ENCODE measurements at regions not wholly inside any gene's neighbourhood (a gene's known extent, or its start where the extent isn't known, plus 50 kb on each side); places are given as distances from the start of the nearest gene placed in this dataset.
"Not testable (repeated sequence)": the region's sequence is repeated elsewhere in the genome, so short reads cannot be mapped to it uniquely, and the experiment has no call there.

- no peak for DNase-seq (ENCODE audit: low read depth)
Observed at GRCh38 chr10:3573498-3573897, 211.5 kb downstream of the KLF6 start.

DNA sequence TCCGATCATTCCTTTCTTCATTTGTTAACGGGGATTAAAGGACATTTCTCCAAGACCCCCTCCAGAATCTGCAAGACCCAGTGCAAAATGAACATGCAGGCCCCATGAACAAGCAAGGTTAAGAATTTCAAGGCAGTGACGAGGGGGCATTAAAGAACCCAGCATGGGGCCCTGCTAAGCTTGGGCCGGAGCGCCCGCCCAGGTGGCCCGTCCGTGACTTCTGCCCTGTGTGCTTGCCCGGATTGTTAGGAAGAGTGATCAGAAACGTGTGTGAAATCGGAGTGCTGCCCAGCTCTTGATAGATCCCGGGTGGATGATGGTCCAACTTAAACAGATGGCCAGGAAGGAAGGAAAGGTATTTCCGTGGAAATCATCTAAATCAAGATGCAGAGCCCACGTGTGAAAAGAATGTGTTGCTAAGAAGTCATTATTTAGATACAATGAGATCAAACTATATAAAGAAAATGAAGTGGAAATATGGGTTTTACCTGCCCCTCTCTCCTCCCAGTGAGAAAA is 213.6 kb downstream of the KLF6 start:
- DNase-seq (ENCODE audit: low read depth), result no peak

DNA sequence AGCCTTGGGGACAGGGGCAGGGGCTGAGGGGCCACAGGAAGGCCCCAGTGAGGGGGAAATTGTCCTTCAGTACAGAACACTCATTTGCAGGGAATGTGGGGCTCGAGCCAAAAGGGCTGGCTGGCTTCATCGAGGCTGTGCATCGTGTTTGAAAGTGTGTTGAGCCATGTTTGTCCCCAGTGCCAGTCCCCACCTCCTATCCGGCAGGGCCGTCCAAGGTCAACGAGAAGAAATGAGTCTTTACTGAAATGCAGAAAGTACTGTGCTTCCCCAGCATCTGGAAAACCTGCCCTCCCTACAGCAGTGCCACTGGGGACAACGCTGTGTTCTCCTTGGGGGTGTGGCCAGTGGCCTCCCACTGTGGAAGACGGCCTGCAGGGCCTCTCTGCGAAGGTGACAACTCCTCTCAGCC is 214.1 kb downstream of the KLF6 start:
- DNase-seq (ENCODE audit: low read depth), result no peak

DNA sequence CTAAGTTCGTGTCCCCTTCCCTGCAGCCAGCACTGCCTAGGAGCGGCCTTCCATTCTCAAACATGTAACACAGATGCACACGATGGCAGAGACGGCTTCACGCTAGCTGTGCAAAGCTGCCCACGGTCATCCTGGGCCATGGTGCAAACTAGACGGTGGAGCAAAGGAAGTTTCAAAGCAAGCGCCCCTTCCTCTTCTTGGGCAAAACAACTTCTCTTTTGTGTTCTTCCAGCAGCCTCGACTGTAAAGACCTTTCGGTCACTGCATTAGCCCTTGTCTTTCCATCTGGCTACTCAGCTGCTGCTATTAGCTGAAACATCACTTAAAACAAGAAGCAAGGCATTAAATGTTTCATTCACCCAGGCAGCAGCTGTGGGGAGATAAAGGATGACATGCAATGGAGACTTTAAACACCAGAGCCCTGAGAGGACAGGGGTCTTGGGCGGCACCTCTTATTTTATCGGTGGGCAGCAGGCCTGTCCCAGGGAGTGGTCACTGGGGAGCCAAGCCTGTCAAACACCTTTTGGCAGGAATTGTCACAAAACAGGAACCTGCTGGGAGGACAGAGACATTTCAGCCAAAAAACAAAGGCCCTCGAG is 214.8 kb downstream of the KLF6 start:
- no peak for DNase-seq (ENCODE audit: low read depth)

DNA sequence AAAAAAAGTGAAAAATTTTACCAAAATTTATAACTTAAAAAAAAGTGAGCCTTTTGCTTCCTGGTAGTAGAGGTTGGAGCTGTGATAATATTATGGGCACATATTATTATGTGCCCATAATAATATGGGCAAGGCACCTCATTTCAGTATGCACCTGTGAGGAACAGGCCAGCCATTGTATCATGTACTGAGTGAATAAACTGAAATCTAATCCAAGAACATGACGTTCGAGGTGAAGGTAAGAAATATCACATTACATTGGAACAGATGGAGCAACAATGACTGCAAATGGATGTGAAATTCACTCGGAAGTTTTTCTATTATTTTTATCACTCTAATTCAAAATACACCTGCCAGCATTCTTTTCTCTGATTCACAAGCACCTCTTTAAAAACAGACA is 216.0 kb downstream of the KLF6 start:
- no peak for DNase-seq (ENCODE audit: low read depth)

DNA sequence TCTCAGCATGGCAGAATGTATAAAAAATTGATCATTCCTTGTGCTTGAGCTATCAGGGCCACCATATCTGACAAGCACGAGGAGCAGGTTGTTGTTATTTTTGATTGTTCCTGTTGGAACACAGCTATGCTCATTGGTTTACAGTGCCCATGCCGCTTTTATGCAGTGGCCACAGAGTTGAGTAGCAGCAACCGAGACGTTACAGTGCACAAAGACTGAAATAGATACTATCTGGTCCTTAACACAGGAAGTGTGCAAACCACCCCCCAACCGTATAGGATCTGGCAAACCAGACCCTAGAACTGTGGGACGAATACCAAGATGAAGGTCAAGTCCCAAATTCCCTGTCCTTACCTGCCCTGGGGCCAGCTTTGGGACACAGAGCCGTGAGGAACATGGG is 216.6 kb downstream of the KLF6 start:
- no peak for DNase-seq (ENCODE audit: low read depth)

DNA sequence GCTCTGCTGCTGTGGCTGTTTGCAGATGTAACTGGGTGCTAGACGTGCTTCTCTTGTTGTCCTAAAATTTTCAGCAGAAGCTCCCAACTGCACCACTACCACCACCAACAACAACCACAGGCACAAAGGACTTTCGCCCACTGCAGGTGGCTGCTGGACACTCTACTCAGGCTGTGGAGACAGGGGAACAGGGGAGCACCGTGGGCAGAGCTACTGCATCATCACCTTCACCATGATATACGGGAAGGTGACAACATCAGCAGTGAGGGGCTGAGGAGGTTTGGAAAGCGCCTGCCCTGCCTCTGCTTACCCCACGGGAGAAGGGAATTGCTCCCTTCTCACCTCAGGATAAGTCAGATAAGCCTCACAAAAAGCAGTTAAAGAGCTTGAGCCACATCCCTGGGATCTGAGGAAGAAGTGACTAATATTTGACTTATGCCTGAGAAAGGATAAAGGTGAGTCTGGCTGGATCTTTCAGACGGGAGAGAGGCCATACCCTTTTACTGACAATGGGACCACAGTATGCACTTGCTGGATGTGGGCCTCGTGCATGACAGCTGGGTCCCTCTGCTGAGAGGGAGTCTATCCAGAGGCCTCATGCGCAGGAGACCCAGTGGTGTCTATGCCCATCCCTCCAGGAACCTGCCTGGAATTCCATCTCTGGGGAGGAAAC is 217.6 kb downstream of the KLF6 start:
- DNase-seq (ENCODE audit: low read depth), result no peak

GRCh38 chr10:3566627-3567026 is 218.4 kb downstream of the KLF6 start:
- DNase-seq (ENCODE audit: low read depth), result no peak

DNA sequence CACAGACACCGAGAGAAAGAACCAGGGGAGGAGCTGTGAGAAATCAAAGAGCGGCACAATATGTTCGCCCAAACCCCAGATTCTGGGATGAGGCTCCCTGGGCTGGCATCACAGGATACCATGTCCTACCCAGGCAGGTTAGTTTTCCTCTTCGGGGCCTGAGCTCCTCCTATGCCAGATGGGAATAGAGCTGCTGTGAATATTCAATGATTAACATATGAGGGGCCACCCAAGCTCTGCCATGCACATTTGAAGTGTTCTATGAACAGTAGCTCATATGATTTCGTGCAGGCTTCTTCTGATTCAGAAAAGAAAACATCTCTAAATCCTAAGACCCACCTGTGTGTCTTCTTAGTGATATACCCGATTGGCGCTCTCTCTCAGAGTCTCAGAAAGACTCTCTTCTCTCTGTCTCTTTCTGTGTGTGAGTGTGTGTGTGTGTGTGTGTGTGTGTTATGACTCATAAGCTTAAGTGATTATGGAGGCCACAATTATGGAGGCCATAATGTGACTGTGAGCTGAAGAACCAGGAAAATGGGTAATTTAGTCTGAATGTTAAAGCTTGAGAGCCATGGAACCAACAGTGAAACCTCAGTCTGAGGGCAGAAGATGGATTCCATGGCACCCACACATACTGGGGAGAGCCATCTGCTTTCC is 220.5 kb downstream of the KLF6 start:
- DNase-seq (ENCODE audit: low read depth), result no peak

- no peak for DNase-seq (ENCODE audit: low read depth)
Observed at GRCh38 chr10:3563298-3563697, 221.7 kb downstream of the KLF6 start.

DNA sequence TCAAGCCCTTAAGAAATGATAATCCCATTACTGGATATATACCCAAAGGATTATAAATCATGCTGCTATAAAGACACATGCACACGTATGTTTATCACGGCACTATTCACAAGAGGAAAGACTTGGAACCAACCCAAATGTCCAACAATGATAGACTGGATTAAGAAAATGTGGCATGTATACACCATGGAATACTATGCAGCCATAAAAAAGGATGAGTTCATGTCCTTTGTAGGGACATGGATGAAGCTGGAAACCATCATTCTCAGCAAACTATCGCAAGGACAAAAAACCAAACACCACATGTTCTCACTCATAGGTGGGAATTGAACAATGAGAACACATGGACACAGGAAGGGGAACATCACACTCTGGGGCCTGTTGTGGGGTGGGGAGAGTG is 224.4 kb downstream of the KLF6 start:
- not testable (repeated sequence) for DNase-seq (ENCODE audit: low read depth)

GRCh38 chr10:3559527-3559926 is 225.5 kb downstream of the KLF6 start:
- DNase-seq (ENCODE audit: low read depth), result no peak

DNA sequence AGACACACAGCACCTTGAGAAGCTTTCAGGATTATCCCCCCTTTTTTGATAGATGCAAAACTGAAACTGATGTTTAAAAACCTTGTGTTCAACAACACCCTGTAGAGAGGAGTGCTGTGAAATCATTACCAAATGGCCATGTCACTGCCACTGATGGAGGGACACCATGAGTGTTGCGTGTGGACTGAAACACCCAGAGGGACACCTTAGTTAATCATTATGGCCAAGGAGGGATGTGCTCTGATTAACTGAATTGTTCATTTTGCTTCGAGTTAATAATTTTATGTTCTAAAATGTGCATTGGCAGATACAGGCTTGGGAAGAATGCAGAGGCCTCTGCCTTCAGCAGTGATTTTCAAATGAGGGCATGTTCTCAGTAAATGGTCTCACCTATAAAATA is 226.0 kb downstream of the KLF6 start:
- no peak for DNase-seq (ENCODE audit: low read depth)

- peak; percentile 81 for DNase-seq (ENCODE audit: low read depth)
Observed at GRCh38 chr10:3556191-3557017, 228.6 kb downstream of the KLF6 start.

- DNase-seq (ENCODE audit: low read depth), result no peak
Observed at GRCh38 chr10:3554121-3554522, 230.9 kb downstream of the KLF6 start.

- DNase-seq (ENCODE audit: low read depth), result no peak
Observed at GRCh38 chr10:3552281-3552680, 232.7 kb downstream of the KLF6 start.

DNA sequence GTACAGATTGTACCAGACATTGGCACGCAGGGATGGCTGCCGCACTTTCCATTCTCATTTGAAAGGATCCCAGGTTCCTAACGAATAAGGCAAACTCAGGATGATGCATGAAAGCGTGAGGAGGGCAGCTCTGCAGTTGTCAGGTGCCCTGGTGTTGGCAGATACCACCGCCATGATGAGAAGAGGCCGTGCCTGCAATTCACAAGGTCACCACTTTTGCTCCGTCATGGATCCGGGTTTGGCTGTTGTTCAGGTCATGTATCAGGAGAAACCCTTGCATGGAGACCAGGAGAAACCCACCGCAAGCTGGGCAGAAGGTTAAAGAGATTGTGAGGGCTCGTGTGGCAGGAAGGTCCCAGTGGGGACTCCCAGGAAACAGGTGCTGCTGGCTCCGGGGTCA is 233.2 kb downstream of the KLF6 start:
- no peak for DNase-seq (ENCODE audit: low read depth)

DNA sequence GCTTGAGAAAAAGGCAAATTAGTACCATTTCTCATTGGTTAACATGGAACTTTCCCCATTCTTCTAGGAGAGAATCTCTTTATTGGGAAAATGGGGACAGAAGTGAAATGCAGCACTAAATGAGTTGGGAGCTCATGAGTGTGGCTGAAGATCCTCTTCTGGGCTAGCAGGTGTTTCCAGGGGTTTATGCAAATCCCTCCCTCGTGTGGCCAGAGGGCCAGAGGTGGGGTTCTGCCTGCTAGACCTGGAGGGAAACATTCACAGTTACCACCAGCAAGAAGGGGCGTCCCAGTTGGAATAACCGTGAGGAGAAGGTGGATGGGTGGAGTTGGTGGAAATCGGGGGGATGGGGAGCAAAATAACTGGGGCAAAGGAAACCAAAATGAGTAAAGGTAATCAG is 235.9 kb downstream of the KLF6 start:
- no peak for DNase-seq (ENCODE audit: low read depth)

GRCh38 chr10:3548702-3549101 is 236.3 kb downstream of the KLF6 start:
- DNase-seq (ENCODE audit: low read depth), result peak; percentile 56

- DNase-seq (ENCODE audit: low read depth), result no peak
Observed at GRCh38 chr10:3548076-3548475, 236.9 kb downstream of the KLF6 start.

GRCh38 chr10:3544561-3544960 is 240.4 kb downstream of the KLF6 start:
- DNase-seq (ENCODE audit: low read depth), result no peak

DNA sequence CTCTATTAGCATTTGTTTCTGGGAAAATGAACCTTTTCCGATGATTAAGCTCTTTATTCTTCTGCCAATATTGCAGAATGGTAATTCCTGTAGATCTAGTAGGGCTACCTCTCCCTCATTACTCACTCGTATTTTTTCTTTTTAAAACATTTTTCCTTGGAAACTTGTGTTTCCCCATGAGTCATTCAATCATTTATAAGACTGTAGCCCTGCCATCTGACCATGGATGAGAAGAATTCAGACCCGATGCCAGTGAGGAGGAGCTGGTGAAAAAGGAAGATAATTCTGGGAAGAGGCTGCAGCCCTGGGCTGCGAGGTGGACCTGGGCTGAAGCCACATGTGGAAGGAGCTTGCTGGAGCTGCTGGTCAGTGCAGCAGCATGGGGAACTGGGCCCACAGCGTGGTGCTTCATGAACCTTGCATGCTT is 242.8 kb downstream of the KLF6 start:
- peak; percentile 88 for DNase-seq (ENCODE audit: low read depth)
